ENCODE measurements at regions not wholly inside any gene's neighbourhood (a gene's known extent, or its start where the extent isn't known, plus 50 kb on each side); places are given as distances from the start of the nearest gene placed in this dataset.

GRCh38 chr14:85218982-85219381 is 311.0 kb upstream of the FLRT2 start:
- H3K4me3 Mint-ChIP-seq (ENCODE audit: unreplicated experiment): no peak overlapping the region
- no peaks in the 10 kb centered on the region for H3K36me3 Mint-ChIP-seq (ENCODE audit: insufficient read depth, unreplicated experiment)
- no peaks in the 10 kb centered on the region for H3K27me3 Mint-ChIP-seq (ENCODE audit: insufficient read depth, unreplicated experiment)
- no peaks in the 10 kb centered on the region for H3K9me3 Mint-ChIP-seq (ENCODE audit: unreplicated experiment)
- H3K4me1 Mint-ChIP-seq (ENCODE audit: low read depth, unreplicated experiment): no peaks in the 10 kb centered on the region
- no peak for DNase-seq
- CTCF ChIA-PET: no interaction called here
- intact Hi-C loops (cut with micrococcal nuclease; ENCODE audit: unreplicated experiment): no loop called here
- POLR2A ChIA-PET: no interaction called here
- H3K4me1 ChIP-seq: no peaks in the 10 kb centered on the region
- no TSS peak for BruUV-seq (replicated peaks)
- H3K4me3 ChIP-seq (ENCODE audit: low read depth, low read length): no peak overlapping the region
- H3K27ac Mint-ChIP-seq (ENCODE audit: unreplicated experiment): no peak overlapping the region
- H3K9me3 ChIP-seq: no peaks in the 10 kb centered on the region; the same call in 1 of the 2 replicates
- H3K36me3 ChIP-seq (ENCODE audit: control insufficient read depth, insufficient read depth, low read length): no peaks in the 10 kb centered on the region
- TF ChIP-seq, protein P1, sequence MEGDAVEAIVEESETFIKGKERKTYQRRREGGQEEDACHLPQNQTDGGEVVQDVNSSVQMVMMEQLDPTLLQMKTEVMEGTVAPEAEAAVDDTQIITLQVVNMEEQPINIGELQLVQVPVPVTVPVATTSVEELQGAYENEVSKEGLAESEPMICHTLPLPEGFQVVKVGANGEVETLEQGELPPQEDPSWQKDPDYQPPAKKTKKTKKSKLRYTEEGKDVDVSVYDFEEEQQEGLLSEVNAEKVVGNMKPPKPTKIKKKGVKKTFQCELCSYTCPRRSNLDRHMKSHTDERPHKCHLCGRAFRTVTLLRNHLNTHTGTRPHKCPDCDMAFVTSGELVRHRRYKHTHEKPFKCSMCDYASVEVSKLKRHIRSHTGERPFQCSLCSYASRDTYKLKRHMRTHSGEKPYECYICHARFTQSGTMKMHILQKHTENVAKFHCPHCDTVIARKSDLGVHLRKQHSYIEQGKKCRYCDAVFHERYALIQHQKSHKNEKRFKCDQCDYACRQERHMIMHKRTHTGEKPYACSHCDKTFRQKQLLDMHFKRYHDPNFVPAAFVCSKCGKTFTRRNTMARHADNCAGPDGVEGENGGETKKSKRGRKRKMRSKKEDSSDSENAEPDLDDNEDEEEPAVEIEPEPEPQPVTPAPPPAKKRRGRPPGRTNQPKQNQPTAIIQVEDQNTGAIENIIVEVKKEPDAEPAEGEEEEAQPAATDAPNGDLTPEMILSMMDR (IDR thresholded peaks at IDR 0.05; ENCODE audit: insufficient read depth in 1 of 2, low read depth in 1 of 2, low read length in 1 of 2, severe bottlenecking in 1 of 2, unreplicated experiment in 1 of 2): no peak
- no peaks in the 10 kb centered on the region for H3K27me3 ChIP-seq (replicated peaks; ENCODE audit: control insufficient read depth, insufficient read depth, low read length)

DNA sequence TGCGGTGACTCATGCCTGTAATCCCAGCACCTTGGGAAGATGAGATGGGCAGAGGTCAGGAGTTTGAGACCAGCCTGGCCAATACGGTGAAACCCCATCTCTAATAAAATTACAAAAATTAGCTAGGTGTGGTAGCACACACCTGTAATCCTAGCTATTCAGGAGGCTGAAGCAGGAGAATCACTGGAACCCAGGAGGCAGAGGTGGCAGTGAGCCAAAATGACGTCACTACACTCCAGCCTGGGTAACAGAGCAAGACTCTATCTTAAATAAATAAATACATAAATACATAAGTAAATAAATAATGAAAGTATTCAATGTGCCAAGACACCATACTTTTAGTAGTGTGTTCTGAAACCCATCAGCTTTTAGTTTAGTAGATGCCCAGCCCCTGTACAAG is 308.1 kb upstream of the FLRT2 start:
- Mint-ChIP-seq H3K4me3 (ENCODE audit: unreplicated experiment) (no peak overlapping the region), H3K4me1 (ENCODE audit: low read depth, unreplicated experiment) (no peaks in the 10 kb centered on the region), H3K27me3 (ENCODE audit: insufficient read depth, unreplicated experiment) (no peaks in the 10 kb centered on the region), H3K9me3 (ENCODE audit: unreplicated experiment) (peaks cover 8% of the 10 kb centered on the region), H3K36me3 (ENCODE audit: insufficient read depth, unreplicated experiment) (no peaks in the 10 kb centered on the region), H3K27ac (ENCODE audit: unreplicated experiment) (no peak overlapping the region)
- ChIA-PET POLR2A (no interaction called here), CTCF (no interaction called here)
- intact Hi-C loops (cut with micrococcal nuclease; ENCODE audit: unreplicated experiment): no loop called here
- Histone ChIP-seq H3K4me1 (no peaks in the 10 kb centered on the region), H3K27me3 (replicated peaks; ENCODE audit: control insufficient read depth, insufficient read depth, low read length) (no peaks in the 10 kb centered on the region), H3K9me3 (no peaks in the 10 kb centered on the region), H3K4me3 (ENCODE audit: low read depth, low read length) (no peak overlapping the region), H3K36me3 (ENCODE audit: control insufficient read depth, insufficient read depth, low read length) (no peaks in the 10 kb centered on the region)
- no peak for DNase-seq
- TF ChIP-seq, protein P1 (IDR thresholded peaks at IDR 0.05; ENCODE audit: insufficient read depth in 1 of 2, low read depth in 1 of 2, low read length in 1 of 2, severe bottlenecking in 1 of 2, unreplicated experiment in 1 of 2): no peak
- no TSS peak for BruUV-seq (replicated peaks)

DNA sequence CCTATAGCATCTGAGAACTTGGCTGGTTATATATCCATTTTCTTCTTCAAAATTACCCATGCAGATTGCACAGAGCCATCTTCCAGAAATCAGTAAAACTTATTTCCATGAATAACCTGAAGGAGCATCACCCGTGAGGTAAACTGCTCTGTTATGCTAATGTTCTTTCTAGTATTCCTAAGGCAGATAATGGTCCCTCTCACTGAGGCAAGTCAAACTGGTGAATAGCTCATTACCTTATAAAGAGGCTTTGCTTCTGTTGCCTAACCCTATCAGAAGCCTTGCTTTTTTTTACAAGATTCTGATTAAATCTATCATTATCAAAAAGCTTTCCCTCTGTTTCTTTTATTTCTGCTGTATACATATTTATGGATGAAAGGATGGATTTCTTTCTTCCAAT is 307.6 kb upstream of the FLRT2 start:
- intact Hi-C loops (cut with micrococcal nuclease; ENCODE audit: unreplicated experiment): no loop called here

More for the DNA sequence above, 307.6 kb upstream of the FLRT2 start:
- Mint-ChIP-seq H3K36me3 (ENCODE audit: insufficient read depth, unreplicated experiment) (no peaks in the 10 kb centered on the region), H3K4me3 (ENCODE audit: unreplicated experiment) (no peak overlapping the region), H3K4me1 (ENCODE audit: low read depth, unreplicated experiment) (no peaks in the 10 kb centered on the region), H3K9me3 (ENCODE audit: unreplicated experiment) (peaks cover 8% of the 10 kb centered on the region), H3K27me3 (ENCODE audit: insufficient read depth, unreplicated experiment) (no peaks in the 10 kb centered on the region), H3K27ac (ENCODE audit: unreplicated experiment) (no peak overlapping the region)
- no peak overlapping the region for H3K4me3 ChIP-seq (ENCODE audit: low read depth, low read length)
- no peaks in the 10 kb centered on the region for H3K27me3 ChIP-seq (replicated peaks; ENCODE audit: control insufficient read depth, insufficient read depth, low read length)
- BruUV-seq (replicated peaks): no TSS peak
- CTCF ChIA-PET: no interaction called here
- POLR2A ChIA-PET: no interaction called here
- DNase-seq: no peak
- no peaks in the 10 kb centered on the region for H3K4me1 ChIP-seq
- TF ChIP-seq, protein P1 (IDR thresholded peaks at IDR 0.05; ENCODE audit: insufficient read depth in 1 of 2, low read depth in 1 of 2, low read length in 1 of 2, severe bottlenecking in 1 of 2, unreplicated experiment in 1 of 2): no peak
- H3K36me3 ChIP-seq (ENCODE audit: control insufficient read depth, insufficient read depth, low read length): no peaks in the 10 kb centered on the region
- H3K9me3 ChIP-seq: no peaks in the 10 kb centered on the region

All from Caco-2 (cell line).